ENCODE measurements at regions not wholly inside any gene's neighbourhood (a gene's known extent, or its start where the extent isn't known, plus 50 kb on each side); places are given as distances from the start of the nearest gene placed in this dataset.

DNA sequence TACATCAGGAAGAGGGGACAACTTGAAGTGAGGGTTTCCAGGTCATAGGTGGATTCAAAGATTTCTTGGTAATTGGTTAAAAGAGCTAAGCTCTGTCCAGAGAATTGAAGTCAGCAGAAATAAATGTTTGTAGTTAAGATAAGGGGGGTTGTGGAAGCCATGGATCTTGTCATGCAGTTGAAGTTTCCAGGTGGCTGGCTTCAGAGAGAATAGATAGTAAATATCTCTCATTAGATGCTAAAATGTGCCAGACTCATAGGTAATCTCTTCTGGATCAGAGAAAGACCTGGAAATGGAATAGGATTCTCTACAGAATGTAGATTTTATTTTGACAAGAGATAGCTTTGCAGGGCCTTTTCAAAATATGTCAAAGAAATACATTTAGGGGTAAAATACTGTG lies 491.7 kb downstream of the PRR16 start:
- TF ChIP-seq TAF1 (CRISPR knock-in tag; IDR thresholded peaks at IDR 0.05) (no peak), MXI1 (IDR thresholded peaks at IDR 0.05; ENCODE audit: borderline replicate concordance, low read depth, low read length) (no peak), RFX5 (IDR thresholded peaks at IDR 0.05; ENCODE audit: low read depth, low read length) (no peak), SIN3A (IDR thresholded peaks at IDR 0.05; ENCODE audit: borderline replicate concordance, low read depth, low read length) (no peak), HDAC1 (CRISPR knock-in tag; IDR thresholded peaks at IDR 0.05) (no peak), ZNF772 (CRISPR knock-in tag; IDR thresholded peaks at IDR 0.05) (no peak), JUN (CRISPR knock-in tag; IDR thresholded peaks at IDR 0.05) (no peak), ZNF274 (CRISPR knock-in tag; IDR thresholded peaks at IDR 0.05) (no peak), JUND (CRISPR knock-in tag; IDR thresholded peaks at IDR 0.05) (no peak)
- TF ChIP-seq, protein P1, sequence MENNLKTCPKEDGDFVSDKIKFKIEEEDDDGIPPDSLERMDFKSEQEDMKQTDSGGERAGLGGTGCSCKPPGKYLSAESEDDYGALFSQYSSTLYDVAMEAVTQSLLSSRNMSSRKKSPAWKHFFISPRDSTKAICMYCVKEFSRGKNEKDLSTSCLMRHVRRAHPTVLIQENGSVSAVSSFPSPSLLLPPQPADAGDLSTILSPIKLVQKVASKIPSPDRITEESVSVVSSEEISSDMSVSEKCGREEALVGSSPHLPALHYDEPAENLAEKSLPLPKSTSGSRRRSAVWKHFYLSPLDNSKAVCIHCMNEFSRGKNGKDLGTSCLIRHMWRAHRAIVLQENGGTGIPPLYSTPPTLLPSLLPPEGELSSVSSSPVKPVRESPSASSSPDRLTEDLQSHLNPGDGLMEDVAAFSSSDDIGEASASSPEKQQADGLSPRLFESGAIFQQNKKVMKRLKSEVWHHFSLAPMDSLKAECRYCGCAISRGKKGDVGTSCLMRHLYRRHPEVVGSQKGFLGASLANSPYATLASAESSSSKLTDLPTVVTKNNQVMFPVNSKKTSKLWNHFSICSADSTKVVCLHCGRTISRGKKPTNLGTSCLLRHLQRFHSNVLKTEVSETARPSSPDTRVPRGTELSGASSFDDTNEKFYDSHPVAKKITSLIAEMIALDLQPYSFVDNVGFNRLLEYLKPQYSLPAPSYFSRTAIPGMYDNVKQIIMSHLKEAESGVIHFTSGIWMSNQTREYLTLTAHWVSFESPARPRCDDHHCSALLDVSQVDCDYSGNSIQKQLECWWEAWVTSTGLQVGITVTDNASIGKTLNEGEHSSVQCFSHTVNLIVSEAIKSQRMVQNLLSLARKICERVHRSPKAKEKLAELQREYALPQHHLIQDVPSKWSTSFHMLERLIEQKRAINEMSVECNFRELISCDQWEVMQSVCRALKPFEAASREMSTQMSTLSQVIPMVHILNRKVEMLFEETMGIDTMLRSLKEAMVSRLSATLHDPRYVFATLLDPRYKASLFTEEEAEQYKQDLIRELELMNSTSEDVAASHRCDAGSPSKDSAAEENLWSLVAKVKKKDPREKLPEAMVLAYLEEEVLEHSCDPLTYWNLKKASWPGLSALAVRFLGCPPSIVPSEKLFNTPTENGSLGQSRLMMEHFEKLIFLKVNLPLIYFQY (CRISPR knock-in tag; IDR thresholded peaks at IDR 0.05; ENCODE audit: borderline replicate concordance), result no peak
- TF ChIP-seq, protein P2, sequence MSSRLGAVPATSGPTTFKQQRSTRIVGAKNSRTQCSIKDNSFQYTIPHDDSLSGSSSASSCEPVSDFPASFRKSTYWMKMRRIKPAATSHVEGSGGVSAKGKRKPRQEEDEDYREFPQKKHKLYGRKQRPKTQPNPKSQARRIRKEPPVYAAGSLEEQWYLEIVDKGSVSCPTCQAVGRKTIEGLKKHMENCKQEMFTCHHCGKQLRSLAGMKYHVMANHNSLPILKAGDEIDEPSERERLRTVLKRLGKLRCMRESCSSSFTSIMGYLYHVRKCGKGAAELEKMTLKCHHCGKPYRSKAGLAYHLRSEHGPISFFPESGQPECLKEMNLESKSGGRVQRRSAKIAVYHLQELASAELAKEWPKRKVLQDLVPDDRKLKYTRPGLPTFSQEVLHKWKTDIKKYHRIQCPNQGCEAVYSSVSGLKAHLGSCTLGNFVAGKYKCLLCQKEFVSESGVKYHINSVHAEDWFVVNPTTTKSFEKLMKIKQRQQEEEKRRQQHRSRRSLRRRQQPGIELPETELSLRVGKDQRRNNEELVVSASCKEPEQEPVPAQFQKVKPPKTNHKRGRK (CRISPR knock-in tag; IDR thresholded peaks at IDR 0.05), result no peak
- TF ChIP-seq, protein P3, sequence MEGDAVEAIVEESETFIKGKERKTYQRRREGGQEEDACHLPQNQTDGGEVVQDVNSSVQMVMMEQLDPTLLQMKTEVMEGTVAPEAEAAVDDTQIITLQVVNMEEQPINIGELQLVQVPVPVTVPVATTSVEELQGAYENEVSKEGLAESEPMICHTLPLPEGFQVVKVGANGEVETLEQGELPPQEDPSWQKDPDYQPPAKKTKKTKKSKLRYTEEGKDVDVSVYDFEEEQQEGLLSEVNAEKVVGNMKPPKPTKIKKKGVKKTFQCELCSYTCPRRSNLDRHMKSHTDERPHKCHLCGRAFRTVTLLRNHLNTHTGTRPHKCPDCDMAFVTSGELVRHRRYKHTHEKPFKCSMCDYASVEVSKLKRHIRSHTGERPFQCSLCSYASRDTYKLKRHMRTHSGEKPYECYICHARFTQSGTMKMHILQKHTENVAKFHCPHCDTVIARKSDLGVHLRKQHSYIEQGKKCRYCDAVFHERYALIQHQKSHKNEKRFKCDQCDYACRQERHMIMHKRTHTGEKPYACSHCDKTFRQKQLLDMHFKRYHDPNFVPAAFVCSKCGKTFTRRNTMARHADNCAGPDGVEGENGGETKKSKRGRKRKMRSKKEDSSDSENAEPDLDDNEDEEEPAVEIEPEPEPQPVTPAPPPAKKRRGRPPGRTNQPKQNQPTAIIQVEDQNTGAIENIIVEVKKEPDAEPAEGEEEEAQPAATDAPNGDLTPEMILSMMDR (CRISPR knock-in tag; IDR thresholded peaks at IDR 0.05), result no peak
